Ramos (cell line): ENCODE measurements at regions not wholly inside any gene's neighbourhood (a gene's known extent, or its start where the extent isn't known, plus 50 kb on each side); places are given as distances from the start of the nearest gene placed in this dataset.
"Not testable (repeated sequence)": the region's sequence is repeated elsewhere in the genome, so short reads cannot be mapped to it uniquely, and the experiment has no call there.

Experiments used
- in situ Hi-C: fragments of 300-500 bp; cut with MboI; formaldehyde crosslinking; loops from one replicate; pipeline ENCODE4 v1.14.3; 2022; ENCODE audit warnings: low sequenced_read_pairs; ENCODE audit not compliant: unreplicated experiment

GRCh38 chr9:85167146-85167545 lies 497.6 kb downstream of the NTRK2 start:
- in situ Hi-C loops = no loop called here

- in situ Hi-C loops = no loop called here
These were observed 494.3 kb downstream of the NTRK2 start for GRCh38 chr9:85163825-85164224.

- in situ Hi-C loops = no loop called here
These were observed 493.9 kb downstream of the NTRK2 start for GRCh38 chr9:85163415-85163814.

GRCh38 chr9:85162822-85163221 lies 493.3 kb downstream of the NTRK2 start:
- in situ Hi-C loops = no loop called here

- in situ Hi-C loops = not testable (repeated sequence)
These were observed 491.4 kb downstream of the NTRK2 start for GRCh38 chr9:85160944-85161343.

- in situ Hi-C loops = no loop called here
These were observed 489.0 kb downstream of the NTRK2 start for GRCh38 chr9:85158512-85158911.

- in situ Hi-C loops = no loop called here
These were observed 488.2 kb downstream of the NTRK2 start for GRCh38 chr9:85157772-85158171.

- in situ Hi-C loops = no loop called here
These were observed 487.1 kb downstream of the NTRK2 start for GRCh38 chr9:85156652-85157051.

- in situ Hi-C loops = no loop called here
These were observed 485.8 kb downstream of the NTRK2 start for GRCh38 chr9:85155352-85155751.

GRCh38 chr9:85151741-85152140 lies 482.2 kb downstream of the NTRK2 start:
- in situ Hi-C loops = no loop called here

GRCh38 chr9:85151162-85151561 lies 481.6 kb downstream of the NTRK2 start:
- in situ Hi-C loops = no loop called here

GRCh38 chr9:85147046-85147640 lies 477.6 kb downstream of the NTRK2 start:
- in situ Hi-C loops = no loop called here

- in situ Hi-C loops = no loop called here
These were observed 473.4 kb downstream of the NTRK2 start for GRCh38 chr9:85142968-85143367.

- in situ Hi-C loops = no loop called here
These were observed 473.0 kb downstream of the NTRK2 start for GRCh38 chr9:85142496-85142911.

GRCh38 chr9:85137696-85138095 lies 468.2 kb downstream of the NTRK2 start:
- in situ Hi-C loops = no loop called here

- in situ Hi-C loops = no loop called here
These were observed 467.5 kb downstream of the NTRK2 start for GRCh38 chr9:85136987-85137386.

GRCh38 chr9:85136507-85136906 lies 467.0 kb downstream of the NTRK2 start:
- in situ Hi-C loops = no loop called here

GRCh38 chr9:85130764-85131163 lies 461.2 kb downstream of the NTRK2 start:
- in situ Hi-C loops = no loop called here

GRCh38 chr9:85130260-85130659 lies 460.7 kb downstream of the NTRK2 start:
- in situ Hi-C loops = no loop called here

GRCh38 chr9:85129514-85129913 lies 460.0 kb downstream of the NTRK2 start:
- in situ Hi-C loops = no loop called here

- in situ Hi-C loops = no loop called here
These were observed 449.6 kb downstream of the NTRK2 start for GRCh38 chr9:85118990-85119755.

GRCh38 chr9:85117831-85118230 lies 448.3 kb downstream of the NTRK2 start:
- in situ Hi-C loops = no loop called here
